ENCODE measurements at regions not wholly inside any gene's neighbourhood (a gene's known extent, or its start where the extent isn't known, plus 50 kb on each side); places are given as distances from the start of the nearest gene placed in this dataset.
A peak's percentile ranks its signal among the peaks of the same experiment; 100 is the strongest.

GRCh38 chr4:144494280-144494679 lies 151.7 kb upstream of the HHIP start:
- DNase-seq: no peak

- no peak for DNase-seq
These were observed 150.0 kb upstream of the HHIP start for GRCh38 chr4:144495944-144496343.

GRCh38 chr4:144499777-144500176 lies 146.2 kb upstream of the HHIP start:
- no peak for DNase-seq

- no peak for DNase-seq
These were observed 144.7 kb upstream of the HHIP start for GRCh38 chr4:144501231-144501780.

GRCh38 chr4:144504883-144505282 lies 141.1 kb upstream of the HHIP start:
- DNase-seq: no peak

- DNase-seq: no peak
These were observed 138.4 kb upstream of the HHIP start for GRCh38 chr4:144507311-144508101.

- no peak for DNase-seq
These were observed 136.6 kb upstream of the HHIP start for GRCh38 chr4:144509088-144510015.

GRCh38 chr4:144514736-144515135 lies 131.2 kb upstream of the HHIP start:
- no peak for DNase-seq

GRCh38 chr4:144518181-144518895 lies 127.6 kb upstream of the HHIP start:
- no peak for DNase-seq

- DNase-seq: no peak
These were observed 114.1 kb upstream of the HHIP start for GRCh38 chr4:144531841-144532240.

GRCh38 chr4:144547678-144548298 lies 98.2 kb upstream of the HHIP start:
- DNase-seq: no peak

GRCh38 chr4:144556636-144557035 lies 89.3 kb upstream of the HHIP start:
- DNase-seq: no peak

- DNase-seq: no peak
These were observed 88.6 kb upstream of the HHIP start for GRCh38 chr4:144557404-144557803.

- no peak for DNase-seq
These were observed 83.8 kb upstream of the HHIP start for GRCh38 chr4:144562019-144562705.

GRCh38 chr4:144564358-144564757 lies 81.6 kb upstream of the HHIP start:
- DNase-seq: no peak

GRCh38 chr4:144565527-144566195 lies 80.3 kb upstream of the HHIP start:
- no peak for DNase-seq

GRCh38 chr4:144572660-144573059 lies 73.3 kb upstream of the HHIP start:
- DNase-seq: no peak

GRCh38 chr4:144574000-144574399 lies 72.0 kb upstream of the HHIP start:
- no peak for DNase-seq

GRCh38 chr4:144574509-144574908 lies 71.4 kb upstream of the HHIP start:
- DNase-seq: no peak

- peak; percentile 26 for DNase-seq
These were observed 70.8 kb upstream of the HHIP start for GRCh38 chr4:144575181-144575580.

GRCh38 chr4:144578681-144579080 lies 67.3 kb upstream of the HHIP start:
- DNase-seq: no peak

Measured in hippocampal formation (tissue), 2 donors.